GM19455 (cell line): ENCODE measurements at regions not wholly inside any gene's neighbourhood (a gene's known extent, or its start where the extent isn't known, plus 50 kb on each side); places are given as distances from the start of the nearest gene placed in this dataset.

Experiments
- ATAC-seq: cut with Tn5 transposase; IDR thresholded peaks from one replicate; pipeline ENCODE4 v1.9.1; 2021; ENCODE audit not compliant: unreplicated experiment

- no peak for ATAC-seq
These were observed 255.3 kb upstream of the LRTM1 start for GRCh38 chr3:55183201-55183600.

GRCh38 chr3:55180936-55181535 is 253.2 kb upstream of the LRTM1 start:
- no peak for ATAC-seq

GRCh38 chr3:55180161-55180560 is 252.3 kb upstream of the LRTM1 start:
- ATAC-seq, result no peak

GRCh38 chr3:55178336-55178735 is 250.5 kb upstream of the LRTM1 start:
- ATAC-seq, result no peak

- ATAC-seq, result no peak
These were observed 249.9 kb upstream of the LRTM1 start for GRCh38 chr3:55177749-55178148.

GRCh38 chr3:55175423-55175822 is 247.6 kb upstream of the LRTM1 start:
- no peak for ATAC-seq

GRCh38 chr3:55174747-55175146 is 246.9 kb upstream of the LRTM1 start:
- ATAC-seq, result no peak

- no peak for ATAC-seq
These were observed 245.6 kb upstream of the LRTM1 start for GRCh38 chr3:55173504-55173903.

GRCh38 chr3:55172913-55173312 is 245.1 kb upstream of the LRTM1 start:
- ATAC-seq, result no peak

- no peak for ATAC-seq
These were observed 242.6 kb upstream of the LRTM1 start for GRCh38 chr3:55170444-55170843.

GRCh38 chr3:55169608-55170072 is 241.8 kb upstream of the LRTM1 start:
- ATAC-seq, result no peak

- ATAC-seq, result no peak
These were observed 241.3 kb upstream of the LRTM1 start for GRCh38 chr3:55169161-55169560.

- no peak for ATAC-seq
These were observed 239.9 kb upstream of the LRTM1 start for GRCh38 chr3:55167586-55168317.

GRCh38 chr3:55166576-55167555 is 239.0 kb upstream of the LRTM1 start:
- no peak for ATAC-seq

- ATAC-seq, result no peak
These were observed 238.0 kb upstream of the LRTM1 start for GRCh38 chr3:55165704-55166405.

GRCh38 chr3:55165278-55165677 is 237.4 kb upstream of the LRTM1 start:
- ATAC-seq, result no peak

- no peak for ATAC-seq
These were observed 237.0 kb upstream of the LRTM1 start for GRCh38 chr3:55164876-55165275.

- ATAC-seq, result no peak
These were observed 236.3 kb upstream of the LRTM1 start for GRCh38 chr3:55164191-55164590.

- ATAC-seq, result no peak
These were observed 235.6 kb upstream of the LRTM1 start for GRCh38 chr3:55163421-55163820.

- ATAC-seq, result no peak
These were observed 234.4 kb upstream of the LRTM1 start for GRCh38 chr3:55162031-55162795.
